GM12878 (cell line): ENCODE measurements at regions not wholly inside any gene's neighbourhood (a gene's known extent, or its start where the extent isn't known, plus 50 kb on each side); places are given as distances from the start of the nearest gene placed in this dataset.

ENCODE experiments used
- ATAC-seq: fragments of 200-7000 bp; cut with Tn5 transposase; 3 replicates; pipeline ENCODE4 v1.9.1; 2020; ENCODE audit warnings: mild to moderate bottlenecking, moderate library complexity
- BruUV-seq: library from RNA; stranded (reverse); fragments of 400-500 nt; replicated peaks from 2 replicates; lab custom pipeline; 2021; lab: Mats Ljungman, UMichigan
- CTCF ChIA-PET: fragments of 300-600 bp; sonication (Branson Sonifier 250); formaldehyde crosslinking; extraction: SDS; loops from one replicate; lab custom pipeline; 2021; ENCODE audit warnings: inconsistent platforms; lab: Yijun Ruan, JAX
- POLR2A ChIA-PET: fragments of 350-600 bp; formaldehyde crosslinking; extraction: SDS; loops from one replicate; lab custom pipeline; 2021; ENCODE audit warnings: inconsistent platforms; lab: Charles Lee
- RAD21 ChIA-PET: fragments of 300-600 bp; sonication (Branson Sonifier 250); formaldehyde crosslinking; loops from one replicate; lab custom pipeline; 2023; ENCODE audit warnings: antibody characterized with exemption; ENCODE audit not compliant: unreplicated experiment; lab: Charles Lee
- SMC1A ChIA-PET: fragments of 300-600 bp; sonication (Branson Sonifier 250); formaldehyde crosslinking; loops from one replicate; lab custom pipeline; 2023; ENCODE audit not compliant: unreplicated experiment, uncharacterized antibody; lab: Charles Lee
- DNase-seq: peaks from one replicate; pipeline ENCODE4 v3.0.0-alpha.2; 2011; ENCODE audit warnings: low read depth, low spot score
- FAIRE-seq: peaks from 3 replicates; lab custom pipeline; 2011; peaks lifted over from hg19 to GRCh38; lab: Jason Lieb, UNC
- H2AFZ ChIP-seq: 2 replicates; pipeline ENCODE4 v1.6.0; 2011; ENCODE audit warnings: low read depth, low read length, control low read depth; ENCODE audit not compliant: control insufficient read depth
- H3K27ac ChIP-seq: 2 replicates; pipeline ENCODE4 v1.5.1; 2011; ENCODE audit warnings: control low read depth; ENCODE audit not compliant: control insufficient read depth, insufficient read depth
- H3K27me3 ChIP-seq, 2 experiments: replicated peaks in 1 of 2; 2 replicates each; pipeline versions ENCODE4 v1.6.0 to v1.6.1; 2011; ENCODE audit warnings: low read length in 1 of 2; ENCODE audit not compliant: control insufficient read depth in 2 of 2, insufficient read depth in 2 of 2
- H3K36me3 ChIP-seq, 2 experiments: 2 replicates each; pipeline ENCODE4 v1.5.1; 2011; ENCODE audit warnings: low read length in 1 of 2; ENCODE audit not compliant: control insufficient read depth in 2 of 2, insufficient read depth in 2 of 2
- H3K4me1 ChIP-seq: 2 replicates; pipeline ENCODE4 v1.6.1; 2011; ENCODE audit warnings: mild to moderate bottlenecking, low read length, moderate library complexity, mixed read lengths; ENCODE audit not compliant: control insufficient read depth, insufficient read depth
- H3K4me2 ChIP-seq: 2 replicates; pipeline ENCODE4 v1.6.0; 2011; ENCODE audit warnings: control low read depth; ENCODE audit not compliant: control insufficient read depth, insufficient read depth
- H3K4me3 ChIP-seq: fragments of 200-600 bp; sonication (generic); 2 replicates; pipeline ENCODE4 v1.5.1; 2016
- H3K79me2 ChIP-seq: 2 replicates; pipeline ENCODE4 v1.6.0; 2011; ENCODE audit warnings: low read length; ENCODE audit not compliant: control insufficient read depth, insufficient read depth
- H3K9ac ChIP-seq: 2 replicates; pipeline ENCODE4 v1.8.0; 2011; ENCODE audit warnings: low read length, control low read depth, mixed read lengths; ENCODE audit not compliant: control insufficient read depth, insufficient read depth
- H3K9me3 ChIP-seq: replicated peaks from 3 replicates; pipeline ENCODE4 v1.5.1; 2011; ENCODE audit warnings: mild to moderate bottlenecking, low read length; ENCODE audit not compliant: control insufficient read depth, insufficient read depth
- H4K20me1 ChIP-seq: 2 replicates; pipeline ENCODE4 v1.6.0; 2011; ENCODE audit not compliant: control insufficient read depth, insufficient read depth
- BACH1 ChIP-seq: fragments of 450-650 bp; IDR thresholded peaks from 2 replicates; pipeline ENCODE4 v1.6.1; 2017; ENCODE audit warnings: mild to moderate bottlenecking, borderline replicate concordance
- CBFB ChIP-seq: IDR thresholded peaks from 2 replicates; pipeline ENCODE4 v1.6.1; 2016; ENCODE audit warnings: antibody characterized with exemption, low read depth
- CEBPB ChIP-seq, 2 experiments: fragments of 150-350 bp in 1 of 2; IDR thresholded peaks; 2 replicates each; pipeline ENCODE4 v1.6.1; 2012 to 2014; ENCODE audit warnings: low read depth in 2 of 2, low read length in 2 of 2, borderline replicate concordance in 1 of 2, inconsistent platforms in 1 of 2
- DPF2 ChIP-seq: fragments of 450-650 bp; IDR thresholded peaks from 2 replicates; pipeline ENCODE4 v1.6.1; 2017; ENCODE audit warnings: mild to moderate bottlenecking
- NFXL1 ChIP-seq: fragments of 450-650 bp; IDR thresholded peaks from 2 replicates; pipeline ENCODE4 v1.6.1; 2017; ENCODE audit warnings: antibody characterized with exemption, mild to moderate bottlenecking, borderline replicate concordance
- NFYB ChIP-seq: IDR thresholded peaks from 2 replicates; pipeline ENCODE4 v1.6.1; 2011; ENCODE audit warnings: low read depth, mild to moderate bottlenecking, low read length, improper control_type of control experiment, moderate library complexity; ENCODE audit not compliant: insufficient read depth
- NRF1 ChIP-seq: conservative IDR thresholded peaks from 2 replicates; pipeline ENCODE4 v1.6.1; 2011; ENCODE audit warnings: mild to moderate bottlenecking, low read depth, low read length, improper control_type of control experiment
- RCOR1 ChIP-seq: conservative IDR thresholded peaks from 2 replicates; pipeline ENCODE4 v1.6.1; 2012; ENCODE audit warnings: low read depth, low read length, improper control_type of control experiment
- SKIL ChIP-seq: fragments of 450-650 bp; IDR thresholded peaks from 2 replicates; pipeline ENCODE4 v1.6.1; 2017; ENCODE audit warnings: mild to moderate bottlenecking, low read depth, inconsistent platforms; ENCODE audit not compliant: poor library complexity, severe bottlenecking
- SMAD1 ChIP-seq: fragments of 450-650 bp; IDR thresholded peaks from 2 replicates; pipeline ENCODE4 v1.6.1; 2018; ENCODE audit warnings: mild to moderate bottlenecking, low read depth; ENCODE audit not compliant: partially characterized antibody
- SPI1 ChIP-seq: IDR thresholded peaks from 2 replicates; pipeline ENCODE4 v1.6.1; 2011; ENCODE audit warnings: low read depth, mild to moderate bottlenecking, low read length, moderate library complexity, borderline replicate concordance; ENCODE audit not compliant: insufficient read depth
- SUPT20H ChIP-seq: IDR thresholded peaks from 2 replicates; pipeline ENCODE4 v1.6.1; 2011; ENCODE audit warnings: low read depth, mild to moderate bottlenecking, low read length, moderate library complexity, borderline replicate concordance; ENCODE audit not compliant: control insufficient read depth
- TAF1 ChIP-seq: IDR thresholded peaks from 2 replicates; pipeline ENCODE4 v1.6.1; 2011; ENCODE audit warnings: mild to moderate bottlenecking, low read depth, low read length, borderline replicate concordance
- TCF12 ChIP-seq: IDR thresholded peaks from 2 replicates; pipeline ENCODE4 v1.6.1; 2011; ENCODE audit warnings: low read depth, mild to moderate bottlenecking, low read length
- ZBED1 ChIP-seq: IDR thresholded peaks from 2 replicates; pipeline ENCODE4 v1.6.1; 2016; ENCODE audit warnings: borderline replicate concordance
- ZNF384 ChIP-seq: IDR thresholded peaks from 2 replicates; pipeline ENCODE4 v1.6.1; 2012; ENCODE audit warnings: low read depth, mild to moderate bottlenecking, low read length, improper control_type of control experiment, borderline replicate concordance
- WGBS: methylation state at CpG from one replicate; pipeline ENCODE4 v1.1.6; 2016; ENCODE audit warnings: low lambda C conversion rate; ENCODE audit not compliant: insufficient replicate concordance, insufficient coverage; ENCODE audit errors: missing lambda C conversion rate; 5-methylcytosine and 5-hydroxymethylcytosine counted together
- in situ Hi-C: fragments of 300-500 bp; cut with MboI; formaldehyde crosslinking; loops from 9 replicates; pipeline ENCODE4 v1.14.3; 2018; ENCODE audit warnings: mixed read lengths
- intact Hi-C: fragments of 100-400 bp; cut with micrococcal nuclease; formaldehyde crosslinking; loops from one replicate; pipeline ENCODE4 v1.14.2; 2022; ENCODE audit not compliant: unreplicated experiment
- TF ChIP-seq, protein P1 (sequence below): IDR thresholded peaks from 2 replicates; pipeline ENCODE4 v1.6.1; 2012; ENCODE audit warnings: mild to moderate bottlenecking, low read depth, low read length
- TF ChIP-seq, protein P2 (sequence below): IDR thresholded peaks from 2 replicates; pipeline ENCODE4 v1.6.1; 2011; ENCODE audit warnings: low read depth, low read length, improper control_type of control experiment, borderline replicate concordance

DNA sequence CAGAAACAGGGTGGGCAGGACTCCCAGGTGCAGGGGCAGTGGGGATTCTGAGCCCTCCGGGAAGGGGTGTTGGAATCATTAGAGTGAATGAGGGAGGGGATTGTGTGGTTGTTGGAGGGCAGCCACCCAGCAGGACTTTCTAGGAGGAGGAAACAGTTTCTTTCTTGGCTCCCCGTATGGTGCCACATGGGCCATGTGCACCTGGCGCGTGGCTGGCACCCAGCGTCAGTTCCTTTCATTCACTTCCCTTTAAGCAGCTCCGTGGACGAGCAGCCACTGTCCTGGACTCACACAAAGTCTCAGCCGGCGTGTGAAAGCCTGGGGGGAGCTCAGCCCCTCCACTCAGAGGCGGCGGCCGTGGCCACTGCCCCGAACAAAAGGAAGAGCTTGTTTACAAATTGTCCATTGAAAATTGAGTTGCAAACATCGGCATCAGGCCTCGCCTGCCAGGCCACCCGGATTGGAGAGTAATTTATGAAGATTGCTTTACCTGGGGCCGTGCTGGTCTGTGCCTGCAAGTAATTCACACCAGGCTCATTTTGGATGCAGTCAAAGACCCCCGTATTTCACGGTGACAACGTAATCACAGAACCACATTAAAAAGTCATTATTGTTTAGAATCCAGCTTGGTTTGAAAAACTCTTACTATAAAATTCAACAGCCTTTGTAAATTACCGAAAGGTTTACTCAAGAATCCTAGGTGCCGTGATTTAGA is 101.7 kb upstream of the C14orf180 start:
- FAIRE-seq (no peak), DNase-seq (no peak), ATAC-seq (no peak)
- H2AFZ ChIP-seq, result no peak overlapping the region
- H3K4me2 ChIP-seq, result no peak overlapping the region
- H3K9me3 ChIP-seq, result no peaks in the 10 kb centered on the region; the same call in 2 of the 3 replicates
- ChIA-PET SMC1A (no interaction called here), RAD21 (no interaction called here), CTCF (no interaction called here), POLR2A (no interaction called here)
- H3K27me3 ChIP-seq, result peaks cover 0 to 2% of the 10 kb centered on the region in 2 experiments; a peak in 1 of 4 replicates
- H4K20me1 ChIP-seq, result no peaks in the 10 kb centered on the region
- intact Hi-C loops (no loop called here), in situ Hi-C loops (no loop called here)
- H3K27ac ChIP-seq, result no peak overlapping the region
- no peak overlapping the region for H3K4me3 ChIP-seq
- no peaks in the 10 kb centered on the region for H3K36me3 ChIP-seq
- WGBS, result 31% methylated on average over 22 of the region's 22 CpGs
- no TSS peak for BruUV-seq
- H3K4me1 ChIP-seq, result no peaks in the 10 kb centered on the region
- no peak overlapping the region for H3K9ac ChIP-seq
- H3K79me2 ChIP-seq, result no peaks in the 10 kb centered on the region
- no peak for TF ChIP-seq SMAD1
- no peak for TF ChIP-seq SKIL
- no peak for TF ChIP-seq CBFB
- no peak for TF ChIP-seq TCF12
- no peak for TF ChIP-seq BACH1
- no peak for TF ChIP-seq SPI1
- TF ChIP-seq, protein P1, sequence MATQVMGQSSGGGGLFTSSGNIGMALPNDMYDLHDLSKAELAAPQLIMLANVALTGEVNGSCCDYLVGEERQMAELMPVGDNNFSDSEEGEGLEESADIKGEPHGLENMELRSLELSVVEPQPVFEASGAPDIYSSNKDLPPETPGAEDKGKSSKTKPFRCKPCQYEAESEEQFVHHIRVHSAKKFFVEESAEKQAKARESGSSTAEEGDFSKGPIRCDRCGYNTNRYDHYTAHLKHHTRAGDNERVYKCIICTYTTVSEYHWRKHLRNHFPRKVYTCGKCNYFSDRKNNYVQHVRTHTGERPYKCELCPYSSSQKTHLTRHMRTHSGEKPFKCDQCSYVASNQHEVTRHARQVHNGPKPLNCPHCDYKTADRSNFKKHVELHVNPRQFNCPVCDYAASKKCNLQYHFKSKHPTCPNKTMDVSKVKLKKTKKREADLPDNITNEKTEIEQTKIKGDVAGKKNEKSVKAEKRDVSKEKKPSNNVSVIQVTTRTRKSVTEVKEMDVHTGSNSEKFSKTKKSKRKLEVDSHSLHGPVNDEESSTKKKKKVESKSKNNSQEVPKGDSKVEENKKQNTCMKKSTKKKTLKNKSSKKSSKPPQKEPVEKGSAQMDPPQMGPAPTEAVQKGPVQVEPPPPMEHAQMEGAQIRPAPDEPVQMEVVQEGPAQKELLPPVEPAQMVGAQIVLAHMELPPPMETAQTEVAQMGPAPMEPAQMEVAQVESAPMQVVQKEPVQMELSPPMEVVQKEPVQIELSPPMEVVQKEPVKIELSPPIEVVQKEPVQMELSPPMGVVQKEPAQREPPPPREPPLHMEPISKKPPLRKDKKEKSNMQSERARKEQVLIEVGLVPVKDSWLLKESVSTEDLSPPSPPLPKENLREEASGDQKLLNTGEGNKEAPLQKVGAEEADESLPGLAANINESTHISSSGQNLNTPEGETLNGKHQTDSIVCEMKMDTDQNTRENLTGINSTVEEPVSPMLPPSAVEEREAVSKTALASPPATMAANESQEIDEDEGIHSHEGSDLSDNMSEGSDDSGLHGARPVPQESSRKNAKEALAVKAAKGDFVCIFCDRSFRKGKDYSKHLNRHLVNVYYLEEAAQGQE, result no peak
- TF ChIP-seq, protein P2, sequence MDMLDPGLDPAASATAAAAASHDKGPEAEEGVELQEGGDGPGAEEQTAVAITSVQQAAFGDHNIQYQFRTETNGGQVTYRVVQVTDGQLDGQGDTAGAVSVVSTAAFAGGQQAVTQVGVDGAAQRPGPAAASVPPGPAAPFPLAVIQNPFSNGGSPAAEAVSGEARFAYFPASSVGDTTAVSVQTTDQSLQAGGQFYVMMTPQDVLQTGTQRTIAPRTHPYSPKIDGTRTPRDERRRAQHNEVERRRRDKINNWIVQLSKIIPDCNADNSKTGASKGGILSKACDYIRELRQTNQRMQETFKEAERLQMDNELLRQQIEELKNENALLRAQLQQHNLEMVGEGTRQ, result no peak
- TF ChIP-seq NRF1, result no peak
- TF ChIP-seq CEBPB (IDR thresholded peaks at IDR 0.05; ENCODE audit: borderline replicate concordance in 1 of 2, low read depth in 2 of 2, low read length in 2 of 2), result no peak
- TF ChIP-seq NFXL1, result no peak
- TF ChIP-seq ZBED1, result no peak
- no peak for TF ChIP-seq RCOR1
- TF ChIP-seq TAF1, result no peak
- TF ChIP-seq ZNF384, result no peak
- no peak for TF ChIP-seq NFYB
- no peak for TF ChIP-seq DPF2
- TF ChIP-seq SUPT20H, result no peak
